ENCODE measurements at regions not wholly inside any gene's neighbourhood (a gene's known extent, or its start where the extent isn't known, plus 50 kb on each side); places are given as distances from the start of the nearest gene placed in this dataset.
"Not testable (repeated sequence)": the region's sequence is repeated elsewhere in the genome, so short reads cannot be mapped to it uniquely, and the experiment has no call there.

GRCh38 chr1:101587741-101588140 is 350.9 kb downstream of the S1PR1 start:
- DNase-seq = no peak

DNA sequence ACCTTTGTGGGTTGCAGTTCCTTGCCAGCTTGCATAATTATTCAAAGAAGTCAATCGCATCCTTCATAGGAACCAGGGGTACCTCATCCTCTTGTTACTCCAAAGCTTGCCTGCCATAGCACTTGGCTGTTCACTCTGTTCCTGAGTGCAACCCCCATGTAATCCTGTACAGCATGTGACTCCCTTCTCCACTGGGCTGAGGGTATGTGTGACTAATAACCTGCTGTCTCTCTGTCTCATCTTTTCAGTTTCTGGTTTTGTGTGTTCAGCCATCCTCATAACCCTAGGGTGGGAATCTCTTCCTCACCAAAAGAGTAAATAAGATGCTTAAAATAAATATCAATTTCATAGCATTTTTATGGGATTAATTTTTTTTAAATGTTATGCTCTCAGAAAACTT is 351.9 kb downstream of the S1PR1 start:
- DNase-seq = no peak

GRCh38 chr1:101592845-101593244 is 356.0 kb downstream of the S1PR1 start:
- DNase-seq = no peak

DNA sequence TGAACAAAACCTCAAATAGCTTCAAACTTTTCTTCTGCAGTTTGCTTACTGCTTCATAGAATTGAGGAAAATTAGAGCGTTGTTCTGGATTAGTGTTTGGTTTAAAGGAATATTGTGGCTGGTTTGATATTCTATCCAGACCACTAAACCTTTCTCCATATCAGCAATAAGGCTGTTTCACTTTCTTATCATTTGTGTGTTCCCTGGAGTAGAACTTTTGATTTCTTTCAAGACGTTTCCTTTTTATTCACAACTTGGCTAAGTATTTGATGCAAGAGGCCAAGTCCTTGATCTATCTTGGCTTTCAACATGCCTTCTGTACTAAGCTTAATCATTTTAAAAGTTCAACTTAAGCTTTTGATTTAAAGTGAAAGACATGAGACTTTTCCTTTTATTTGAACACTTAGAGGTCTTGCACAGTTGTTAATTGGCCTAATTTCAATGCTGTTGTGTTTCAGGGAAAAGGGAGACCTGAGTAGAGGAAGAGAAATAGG is 359.1 kb downstream of the S1PR1 start:
- DNase-seq = no peak

DNA sequence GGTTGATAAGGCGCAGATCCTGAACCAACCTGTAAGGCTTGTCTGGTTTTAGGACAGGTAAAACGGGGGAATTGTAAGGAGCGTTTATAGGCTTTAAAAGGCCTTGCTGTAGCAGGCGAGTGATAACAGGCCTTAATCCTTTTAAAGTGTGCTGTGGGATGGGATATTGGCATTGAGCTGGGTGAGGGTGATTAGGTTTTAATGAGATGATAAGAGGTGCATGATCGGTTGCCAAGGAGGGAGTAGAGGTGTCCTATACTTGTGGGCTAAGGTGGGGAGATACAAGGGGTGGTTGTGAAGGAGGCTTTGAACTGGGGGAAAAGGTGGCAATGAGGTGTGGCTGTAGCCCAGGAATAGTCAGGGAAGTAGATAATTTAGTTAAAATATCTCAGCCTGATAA is 363.8 kb downstream of the S1PR1 start:
- not testable (repeated sequence) for DNase-seq

GRCh38 chr1:101603726-101604125 is 366.9 kb downstream of the S1PR1 start:
- DNase-seq = no peak

- no peak for DNase-seq
Observed at GRCh38 chr1:101605878-101606277, 369.1 kb downstream of the S1PR1 start.

- no peak for DNase-seq
Observed at GRCh38 chr1:101613546-101613945, 376.7 kb downstream of the S1PR1 start.

DNA sequence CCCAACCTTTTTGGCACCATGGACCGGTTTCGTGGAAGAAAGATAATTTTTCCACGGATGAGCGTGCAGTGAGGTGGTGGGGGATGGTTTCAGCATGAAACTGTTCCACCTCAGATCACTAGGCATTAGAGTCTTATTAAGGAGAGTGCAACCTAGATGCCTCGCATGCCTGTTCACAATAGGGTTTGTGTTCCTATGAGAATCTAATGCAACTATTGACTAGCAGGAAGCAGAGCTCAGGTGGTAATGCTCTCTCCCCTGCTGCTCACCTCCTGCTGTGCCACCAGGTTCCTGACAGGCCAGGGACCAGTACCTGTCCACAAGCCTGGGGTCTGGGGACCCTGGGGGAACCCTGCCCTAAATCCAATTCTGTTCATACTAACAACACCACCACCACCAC is 377.8 kb downstream of the OLFM3 start:
- DNase-seq = no peak

GRCh38 chr1:101632548-101633272 is 364.0 kb downstream of the OLFM3 start:
- no peak for DNase-seq

DNA sequence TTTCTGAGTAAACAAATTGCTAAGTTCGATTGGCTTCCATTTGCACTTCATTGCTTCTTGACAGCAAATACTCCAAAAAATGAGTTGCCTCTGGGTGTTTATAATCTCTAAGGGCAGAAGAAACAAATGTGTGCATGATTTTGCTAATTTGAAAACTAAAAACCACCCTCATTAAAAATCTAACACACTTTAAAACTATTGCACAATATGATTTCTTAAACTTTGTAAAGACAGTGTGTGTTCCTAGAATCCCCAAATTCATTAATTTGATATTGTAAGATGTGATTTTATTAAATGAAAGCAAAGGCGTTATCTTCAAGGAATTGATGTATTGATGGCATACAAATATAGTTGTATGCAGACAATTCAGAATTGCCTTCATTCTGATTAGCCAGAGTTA is 350.9 kb downstream of the OLFM3 start:
- DNase-seq = no peak

DNA sequence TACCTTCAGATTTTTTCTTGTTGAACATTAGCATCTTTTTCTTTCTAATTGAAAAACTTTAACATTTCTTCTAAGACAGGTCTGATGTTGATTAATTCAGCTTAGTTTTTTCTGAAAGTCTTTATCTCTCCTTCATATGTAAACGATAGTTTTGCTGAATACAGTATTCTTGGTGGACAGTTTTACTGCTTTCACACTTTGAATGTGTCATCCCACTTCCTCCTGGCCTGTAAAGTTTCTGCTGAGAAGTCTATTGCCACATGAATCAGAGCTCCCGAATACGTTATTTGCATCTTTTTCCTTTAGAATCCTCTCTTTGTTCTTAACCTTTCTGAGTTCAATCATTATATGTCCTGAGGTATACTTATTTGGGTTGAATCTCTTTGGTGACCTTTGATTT is 344.2 kb downstream of the OLFM3 start:
- no peak for DNase-seq

GRCh38 chr1:101653482-101653946 is 343.2 kb downstream of the OLFM3 start:
- no peak for DNase-seq

GRCh38 chr1:101664726-101665125 is 332.0 kb downstream of the OLFM3 start:
- no peak for DNase-seq

GRCh38 chr1:101667761-101668160 is 329.0 kb downstream of the OLFM3 start:
- DNase-seq = no peak

GRCh38 chr1:101683136-101683535 is 313.6 kb downstream of the OLFM3 start:
- DNase-seq = no peak

DNA sequence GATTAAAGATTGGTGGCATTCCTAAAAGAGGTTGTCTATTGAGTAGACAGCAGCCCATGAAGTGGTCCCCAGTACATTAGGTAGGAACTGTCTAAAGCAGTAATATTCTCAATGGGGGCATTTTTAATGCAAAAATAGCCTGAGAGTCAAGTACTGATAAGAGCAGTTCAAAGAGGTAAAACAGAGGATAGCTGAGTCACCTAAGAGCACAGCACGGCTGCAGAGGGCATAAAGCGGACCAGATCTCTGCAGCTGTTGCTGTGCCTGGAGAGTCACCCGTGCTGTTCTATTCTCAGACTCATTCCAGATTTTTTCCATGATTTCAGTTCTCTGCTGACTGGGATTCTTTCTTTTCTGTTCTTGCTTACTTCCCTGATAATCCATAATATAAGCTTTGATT is 313.2 kb downstream of the OLFM3 start:
- DNase-seq = no peak

GRCh38 chr1:101697072-101697471 is 299.7 kb downstream of the OLFM3 start:
- DNase-seq = no peak

GRCh38 chr1:101698681-101699080 is 298.0 kb downstream of the OLFM3 start:
- no peak for DNase-seq

DNA sequence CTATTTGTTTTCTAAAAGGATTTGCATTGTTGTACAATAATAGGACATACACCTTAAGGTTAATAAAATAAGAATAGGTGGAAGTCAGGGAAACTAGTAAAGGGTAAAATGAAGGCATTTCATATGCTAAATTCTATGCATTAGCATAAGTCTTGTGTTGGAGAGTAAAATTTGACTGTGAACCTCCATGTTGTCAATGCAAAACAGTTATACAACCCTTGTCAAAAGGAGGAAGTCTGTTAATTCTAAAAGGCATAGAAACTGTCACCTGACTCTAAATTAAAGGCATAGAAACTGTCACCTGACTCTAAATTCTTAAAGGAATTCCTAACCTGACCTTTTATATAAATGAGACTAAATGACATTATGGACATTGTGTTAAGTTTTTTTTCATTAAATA is 291.8 kb downstream of the OLFM3 start:
- DNase-seq = no peak

- DNase-seq = no peak
Observed at GRCh38 chr1:101706366-101706765, 290.4 kb downstream of the OLFM3 start.

- no peak for DNase-seq
Observed at GRCh38 chr1:101709721-101710120, 287.0 kb downstream of the OLFM3 start.

DNA sequence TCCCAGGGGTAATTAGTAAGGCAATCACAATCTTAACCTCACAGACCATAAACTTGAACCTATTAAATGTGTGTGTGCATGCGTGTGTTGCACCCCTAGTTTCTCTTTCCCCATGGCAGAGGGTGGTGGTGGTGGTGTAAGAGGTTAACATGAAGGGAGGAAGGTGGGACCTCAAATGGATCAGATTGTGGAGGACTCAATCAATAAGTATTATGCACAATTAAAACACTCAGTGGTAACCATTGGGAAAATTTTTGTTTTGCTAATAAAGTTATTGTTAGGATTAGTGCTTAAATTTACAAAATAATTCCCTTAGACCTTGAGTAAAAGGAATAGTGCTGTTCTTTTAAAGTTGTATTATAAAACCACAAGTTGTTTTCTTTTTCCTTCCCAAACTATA is 283.0 kb downstream of the OLFM3 start:
- DNase-seq = no peak

- no peak for DNase-seq
Observed at GRCh38 chr1:101723415-101723814, 273.3 kb downstream of the OLFM3 start.

DNA sequence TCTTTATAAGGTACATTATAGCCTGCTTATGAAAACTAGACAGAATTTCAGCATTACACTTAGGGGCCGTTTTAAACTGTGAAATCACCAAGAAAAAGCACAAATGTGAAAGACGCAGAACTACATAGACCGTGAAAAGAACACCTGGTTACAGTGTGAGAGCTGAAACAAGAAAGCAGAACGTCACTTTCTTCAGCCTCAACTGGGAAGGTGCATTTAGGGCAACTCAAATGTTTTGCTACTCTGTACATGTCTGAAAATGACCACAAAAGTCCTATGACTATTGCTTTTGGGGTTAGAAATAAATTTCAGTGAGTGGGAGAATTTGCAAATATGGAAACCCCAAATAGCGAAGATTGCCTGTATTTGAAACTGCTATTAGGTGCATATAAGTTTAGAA is 268.7 kb downstream of the OLFM3 start:
- no peak for DNase-seq

Measured in stimulated activated CD4-positive, alpha-beta T cell treated with anti-CD3 and anti-CD28 coated beads, Interleukin-1b, Interleukin-23, amount 100 ng/mL, for 48 hours (primary cell).